ENCODE measurements at regions not wholly inside any gene's neighbourhood (a gene's known extent, or its start where the extent isn't known, plus 50 kb on each side); places are given as distances from the start of the nearest gene placed in this dataset.
A peak's percentile ranks its signal among the peaks of the same experiment; 100 is the strongest.

DNA sequence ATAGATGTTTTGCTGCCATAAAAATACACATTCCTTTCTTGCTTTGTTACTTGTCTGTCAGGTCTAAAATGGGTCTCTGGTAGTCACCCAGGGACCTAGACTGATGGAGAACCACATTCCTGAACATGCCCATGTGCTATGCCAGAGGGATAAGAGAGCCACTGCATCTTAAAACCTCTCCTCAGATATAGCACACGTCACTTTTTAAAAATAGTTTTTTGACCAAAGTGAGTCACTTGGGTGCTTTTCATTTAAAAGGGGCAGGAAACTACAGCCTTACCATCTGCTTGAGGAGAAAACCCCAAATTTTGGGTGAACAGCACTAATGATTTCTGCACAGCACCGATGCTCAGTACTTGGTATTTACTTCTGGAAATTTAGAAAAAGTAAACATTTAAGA lies 197.8 kb downstream of the OGFRL1 start:
- DNase-seq, result no peak

DNA sequence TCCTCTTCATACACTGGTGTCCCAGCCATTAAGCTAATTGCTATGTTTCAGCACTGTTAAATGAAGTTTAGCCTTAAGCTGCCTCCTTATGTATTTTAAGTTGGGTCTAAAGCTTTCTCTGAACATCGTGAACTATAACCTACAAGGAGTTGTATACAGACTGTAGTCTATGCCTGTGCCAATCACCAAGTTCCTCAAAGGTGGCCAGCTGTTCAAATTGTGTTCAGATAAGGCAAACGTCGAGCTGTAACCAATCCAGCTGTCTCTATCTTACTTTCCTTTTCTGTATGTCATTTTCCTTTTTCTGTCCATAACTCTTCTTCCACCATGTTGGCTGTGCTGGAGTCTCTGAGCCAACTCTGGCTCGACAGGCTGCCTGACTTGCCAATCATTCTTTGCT lies 199.6 kb downstream of the OGFRL1 start:
- DNase-seq, result no peak

DNA sequence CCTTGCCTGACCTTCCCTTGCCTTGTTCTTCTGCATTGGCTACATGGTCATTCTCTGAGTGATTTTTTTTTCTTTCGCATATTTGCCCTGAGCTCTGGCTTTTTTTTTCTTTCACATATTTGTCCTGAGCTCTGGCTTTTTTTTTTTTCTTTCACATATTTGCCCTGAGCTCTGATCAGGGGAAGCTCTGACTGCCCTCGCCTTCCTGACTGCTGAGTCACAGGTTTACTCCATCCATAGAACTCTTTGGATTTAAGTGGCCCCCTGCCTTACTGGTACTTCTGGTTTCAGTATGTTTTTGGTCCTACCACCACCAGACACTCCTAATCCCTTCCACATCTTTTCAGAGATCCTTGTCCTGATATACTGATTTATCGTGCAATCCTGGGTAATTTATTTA lies 201.1 kb downstream of the OGFRL1 start:
- no peak for DNase-seq

DNA sequence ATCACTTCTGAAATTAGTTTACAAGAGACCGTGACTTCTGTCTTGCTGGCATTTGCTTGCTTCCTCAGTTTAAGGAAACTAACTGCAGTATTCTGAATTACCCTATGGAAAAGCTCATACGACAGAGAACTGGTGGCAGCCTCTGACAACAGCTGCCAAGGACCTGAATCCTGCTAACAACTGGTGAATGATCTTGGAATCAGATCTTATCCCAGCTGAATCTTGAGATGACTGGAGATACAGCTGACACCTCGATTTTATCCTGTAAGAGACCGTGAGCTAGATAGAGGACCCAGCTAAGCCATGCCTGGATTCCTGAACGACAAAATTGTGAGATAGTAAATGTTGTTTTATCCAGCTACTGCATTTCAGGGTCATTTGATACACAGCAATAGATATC lies 202.3 kb downstream of the OGFRL1 start:
- no peak for DNase-seq

DNA sequence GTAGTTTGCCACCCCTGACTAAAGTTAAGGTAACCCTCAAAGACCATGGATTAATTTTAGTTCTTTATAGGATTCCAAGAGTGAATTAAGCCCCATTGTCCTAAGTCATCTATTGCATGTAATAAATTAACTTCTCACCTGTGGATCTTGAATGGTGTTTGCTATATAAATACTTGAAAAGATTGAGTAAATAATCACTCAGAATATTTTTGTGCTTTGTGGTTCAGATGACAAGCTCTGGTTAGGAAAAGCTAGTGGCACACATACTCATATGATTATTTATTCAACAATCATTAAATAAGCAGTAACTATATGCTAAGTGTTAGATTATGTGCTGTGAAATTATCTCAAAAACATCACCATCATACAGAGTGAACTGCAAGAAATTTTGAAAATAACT lies 203.2 kb downstream of the OGFRL1 start:
- no peak for DNase-seq

DNA sequence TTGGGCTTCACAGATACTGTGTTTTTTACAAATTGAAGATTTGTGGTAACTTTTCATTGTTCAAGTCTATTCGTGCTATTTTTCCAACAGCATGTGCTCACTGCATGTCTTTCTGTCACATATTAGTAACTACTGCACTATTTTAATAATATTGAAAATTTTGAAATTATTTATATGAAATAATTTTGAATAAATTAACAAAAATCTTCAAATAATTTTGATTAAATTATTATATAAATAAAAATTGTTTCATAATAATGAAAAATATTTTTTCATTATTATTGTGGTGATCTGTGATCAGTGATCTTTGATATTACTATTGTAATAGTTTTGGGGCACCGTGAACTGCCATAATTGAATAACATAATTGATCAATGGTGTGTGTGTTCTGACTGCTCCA lies 204.1 kb downstream of the OGFRL1 start:
- DNase-seq, result no peak

DNA sequence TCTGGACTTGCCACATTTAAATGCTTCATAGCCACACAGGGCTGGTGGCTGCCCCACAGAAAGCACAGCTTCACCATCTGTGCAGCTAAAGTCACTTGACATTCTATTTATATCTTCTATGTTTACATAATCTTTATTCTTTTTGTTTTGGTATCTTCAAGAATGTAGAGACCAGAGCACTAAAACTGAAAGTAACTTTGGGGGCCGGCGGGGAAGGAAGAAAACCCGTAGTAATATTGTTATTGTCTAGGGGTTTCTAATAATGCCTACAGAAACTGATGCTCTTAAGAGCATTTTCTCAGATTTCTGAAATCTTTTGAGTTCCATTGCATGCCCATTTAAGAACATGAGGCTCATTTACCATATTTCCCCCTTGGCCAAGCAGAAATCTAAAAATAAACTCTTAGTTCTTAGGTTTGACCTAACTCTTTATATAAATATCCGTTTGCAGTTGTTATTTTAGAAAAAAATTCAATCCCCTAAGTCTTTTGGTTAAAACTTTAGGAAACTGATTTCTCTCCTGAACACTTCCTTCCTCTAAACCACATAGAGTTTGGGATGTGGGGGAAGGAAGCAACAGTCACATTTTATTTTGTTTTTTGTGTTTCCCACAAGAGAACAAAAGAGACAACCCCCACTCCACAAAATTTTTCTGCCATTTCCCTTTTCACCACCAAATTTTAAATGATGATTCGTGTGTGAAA lies 207.6 kb downstream of the OGFRL1 start:
- no peak for DNase-seq

DNA sequence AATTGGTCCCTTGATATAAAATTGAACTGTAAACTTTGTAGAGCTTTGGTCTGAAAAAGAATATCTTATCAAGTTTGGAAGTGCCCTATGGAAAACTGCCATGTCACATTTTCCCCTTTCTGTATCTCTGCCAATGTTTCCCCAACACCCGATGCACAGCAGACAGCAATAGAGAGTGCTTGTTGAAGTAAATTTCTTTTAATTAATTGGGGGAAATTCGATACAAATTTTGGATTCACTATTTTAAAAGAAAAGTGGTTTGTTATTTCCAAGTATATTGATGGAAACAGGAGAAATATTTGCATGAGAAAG lies 208.1 kb downstream of the OGFRL1 start:
- no peak for DNase-seq

DNA sequence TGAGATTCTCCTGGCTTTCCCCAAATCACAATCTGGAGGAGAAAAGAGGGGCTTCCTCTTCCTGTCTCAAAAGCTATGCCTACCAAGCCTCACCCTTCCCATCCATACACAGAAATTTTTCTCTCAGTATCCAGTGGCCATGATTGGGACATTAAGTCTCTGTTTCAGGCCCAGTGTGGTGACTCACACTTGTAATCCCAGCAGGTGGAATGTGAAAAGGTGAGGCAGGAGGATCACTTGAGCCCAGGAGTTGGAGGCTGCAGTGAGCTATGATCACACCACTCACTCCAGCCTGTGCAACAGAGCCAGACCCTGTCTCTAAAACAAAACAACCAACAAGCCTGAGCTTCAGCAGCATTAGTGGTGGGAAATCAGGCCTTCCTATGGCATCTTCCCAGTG lies 210.0 kb downstream of the OGFRL1 start:
- DNase-seq, result no peak

DNA sequence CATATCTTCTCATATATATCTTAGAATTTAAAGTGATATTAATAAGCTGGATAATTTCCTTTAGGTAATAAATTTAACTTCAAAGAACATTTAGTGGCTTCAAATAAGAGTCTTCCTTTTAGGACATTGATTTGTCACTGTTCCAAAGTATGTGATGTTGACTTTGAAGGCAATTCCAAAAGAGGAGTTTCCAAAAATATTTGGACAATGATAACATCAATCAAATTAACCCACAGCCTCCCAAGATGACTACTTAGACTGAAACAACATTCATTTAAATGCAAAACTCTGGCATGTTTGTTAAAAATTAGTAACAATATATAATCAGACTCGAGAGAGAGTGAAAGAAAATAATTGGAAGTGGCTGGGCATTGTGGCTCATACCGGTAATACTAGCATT lies 211.1 kb downstream of the OGFRL1 start:
- no peak for DNase-seq

DNA sequence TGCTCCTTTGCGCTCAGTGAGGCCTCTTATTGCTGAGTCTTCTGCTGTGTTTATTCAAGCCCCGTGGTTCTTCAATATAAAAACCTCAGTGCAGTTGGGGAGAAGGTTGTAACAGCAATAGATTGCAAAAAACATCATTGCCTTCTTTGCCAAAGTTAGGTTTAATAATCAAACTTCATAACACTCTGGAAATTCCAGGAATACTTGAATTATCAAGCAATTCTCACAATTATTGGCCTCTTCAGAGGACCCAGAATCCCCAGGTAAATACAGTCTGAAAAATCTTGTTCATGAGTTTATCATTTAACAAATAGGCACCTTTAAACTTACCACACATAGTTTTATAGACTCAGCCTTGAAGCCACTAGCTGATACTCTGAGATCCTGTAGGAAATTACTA lies 213.6 kb downstream of the OGFRL1 start:
- no peak for DNase-seq

DNA sequence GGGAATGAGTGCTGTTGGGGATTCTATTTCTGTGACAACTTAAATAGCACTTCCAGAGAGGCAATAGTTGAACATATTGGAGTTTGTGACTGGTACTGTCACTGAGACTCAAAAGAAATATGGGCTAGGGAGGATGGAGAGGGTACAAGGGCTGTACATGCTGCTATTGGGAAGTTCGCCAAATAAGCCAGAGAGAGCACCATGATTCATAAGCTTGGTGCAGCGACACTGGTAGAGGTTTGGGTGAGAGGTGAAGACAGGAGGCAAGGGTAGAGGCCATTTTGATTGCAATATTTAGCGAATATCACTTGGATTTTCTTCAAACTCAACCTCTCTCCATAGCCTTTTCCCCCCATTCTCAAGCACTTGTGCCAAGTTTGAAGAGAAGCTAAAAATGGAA lies 214.3 kb downstream of the OGFRL1 start:
- no peak for DNase-seq

DNA sequence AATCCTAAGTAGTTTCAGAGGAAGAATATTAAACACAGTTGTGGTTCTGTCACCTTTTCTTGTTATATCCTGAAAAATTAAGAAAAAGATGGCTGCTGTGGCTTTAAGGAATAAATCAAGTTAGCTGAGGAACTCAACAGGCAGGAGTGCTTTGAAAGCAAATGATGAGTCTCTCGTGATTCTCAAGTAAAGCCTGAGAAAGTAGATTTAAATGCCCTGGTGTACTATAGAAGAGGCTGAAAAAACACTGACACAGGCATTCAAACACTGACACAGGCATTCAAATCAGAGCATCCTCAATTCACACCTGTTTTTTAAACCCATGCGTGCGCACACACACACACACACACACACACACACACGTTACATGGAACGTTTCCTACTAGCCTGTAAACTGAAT lies 218.6 kb downstream of the OGFRL1 start:
- DNase-seq, result no peak

DNA sequence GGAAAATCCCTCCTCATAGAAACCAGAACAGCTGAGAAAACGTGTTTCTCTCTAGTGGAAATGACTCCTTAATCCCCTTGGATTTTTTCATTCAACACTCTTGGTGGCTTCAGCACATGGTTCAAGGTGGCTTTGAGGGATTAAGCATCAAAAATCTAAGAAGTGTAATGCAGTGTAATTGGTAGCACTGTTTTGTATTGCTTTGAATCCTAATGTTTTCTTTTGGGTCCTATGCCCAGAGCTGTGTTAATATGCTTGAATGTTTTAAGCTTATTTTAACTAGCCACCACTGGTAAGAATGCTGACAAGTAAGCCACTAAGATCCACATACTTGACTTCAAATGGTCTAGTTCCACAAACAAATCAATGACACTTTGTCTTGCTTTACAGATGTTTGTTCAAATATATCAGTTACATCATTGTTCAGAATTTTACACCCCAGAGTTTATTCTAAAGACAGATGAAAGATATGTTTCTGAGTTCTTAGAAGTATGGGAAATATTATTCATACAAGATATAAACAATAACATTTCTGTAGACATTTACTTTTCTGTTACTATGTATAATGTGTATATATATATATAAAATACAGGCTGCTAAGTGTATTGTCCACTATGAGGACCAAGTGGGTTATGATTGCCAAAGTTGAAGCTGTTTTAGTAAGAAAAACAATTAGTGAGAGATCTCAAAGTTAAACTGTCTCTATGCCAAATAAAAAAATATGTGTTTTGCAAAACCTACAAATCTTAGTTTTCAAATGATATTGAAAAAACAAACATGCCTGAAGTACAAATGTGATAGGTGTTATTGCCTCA lies 220.8 kb downstream of the OGFRL1 start:
- no peak for DNase-seq

DNA sequence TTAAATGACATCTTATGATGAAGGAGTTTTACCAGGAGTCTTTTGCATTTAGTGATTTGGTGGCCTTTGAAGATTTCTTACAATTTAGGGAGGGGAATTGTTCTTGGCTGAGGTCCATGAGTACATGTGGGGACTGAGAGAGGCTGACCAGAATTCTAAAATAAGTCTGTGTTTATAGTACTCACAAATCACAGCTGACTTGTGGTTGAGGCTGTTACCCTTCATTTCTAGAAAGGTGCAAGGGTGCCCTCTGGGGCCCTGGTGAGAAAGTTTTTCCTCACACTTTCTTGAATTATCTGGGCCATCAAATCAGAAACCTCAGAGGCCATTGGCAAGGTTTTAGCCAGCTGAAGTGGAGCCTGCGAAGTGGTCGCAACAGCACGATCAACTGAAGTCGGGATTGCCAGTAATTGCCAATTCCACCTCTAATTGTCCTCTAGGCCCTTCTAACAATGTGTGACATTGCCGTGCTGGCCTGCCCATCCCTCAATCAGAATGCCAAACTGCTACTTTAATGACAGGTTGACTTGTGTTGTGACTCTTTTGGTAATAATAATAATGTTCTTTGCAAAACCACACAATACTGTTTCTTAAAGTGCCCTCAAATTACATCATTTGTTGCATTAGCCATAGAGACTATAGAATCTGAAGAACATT lies 221.6 kb downstream of the OGFRL1 start:
- peak; percentile 26 for DNase-seq

DNA sequence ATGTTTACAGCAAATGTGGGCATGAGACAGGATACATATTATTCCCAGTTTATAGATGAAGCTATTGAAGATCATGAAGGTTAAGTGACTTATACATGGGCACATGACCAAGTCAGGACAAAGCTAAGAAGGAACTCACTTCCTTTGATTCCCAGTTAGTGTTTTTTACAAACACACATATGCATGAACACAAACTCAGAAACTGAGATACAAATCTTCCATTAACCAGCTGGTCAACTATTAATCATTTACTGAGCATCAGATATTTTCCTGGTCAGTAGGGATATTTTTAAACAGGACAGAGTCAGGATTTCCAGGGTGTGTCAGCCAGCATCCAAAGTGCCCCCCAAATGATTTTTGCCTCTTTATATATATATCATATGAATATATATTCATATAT lies 222.2 kb downstream of the OGFRL1 start:
- no peak for DNase-seq

DNA sequence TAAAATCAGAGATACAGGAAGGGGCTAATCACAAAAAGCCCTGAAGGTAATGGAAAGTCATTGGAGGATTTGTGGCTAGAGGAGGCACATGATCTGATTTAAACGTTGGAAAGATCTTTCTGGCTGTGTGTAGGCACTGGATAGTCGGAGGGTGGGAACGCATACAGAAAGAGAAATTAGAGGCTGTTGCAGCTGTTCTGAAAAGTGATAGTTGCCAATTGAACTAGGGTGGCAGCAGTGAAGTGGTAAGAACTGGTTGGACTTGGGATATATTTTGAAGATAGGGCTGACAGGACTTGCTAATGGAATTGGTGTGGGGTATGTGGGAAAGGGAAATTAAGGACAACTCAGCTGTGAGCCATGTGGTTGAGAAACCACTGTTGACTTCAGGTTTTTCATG lies 223.6 kb downstream of the OGFRL1 start:
- no peak for DNase-seq

DNA sequence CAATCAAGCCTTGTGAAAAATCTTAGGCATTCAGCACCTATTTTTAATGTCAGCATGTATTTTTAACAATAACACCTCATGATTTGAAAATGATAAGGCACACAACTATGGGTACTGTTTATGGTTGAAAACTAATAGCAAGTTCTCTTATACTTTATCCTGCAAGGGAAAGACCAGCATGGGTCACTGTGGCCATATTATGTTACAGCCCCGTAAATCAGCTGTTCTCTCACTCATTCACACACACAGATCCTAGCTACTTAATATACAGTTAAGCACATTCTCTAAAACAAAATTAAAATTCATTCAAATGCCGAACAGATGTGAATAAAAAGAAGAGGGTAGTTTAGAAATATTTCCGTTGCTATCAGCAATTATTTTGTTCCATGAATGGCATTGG lies 224.4 kb downstream of the OGFRL1 start:
- no peak for DNase-seq

DNA sequence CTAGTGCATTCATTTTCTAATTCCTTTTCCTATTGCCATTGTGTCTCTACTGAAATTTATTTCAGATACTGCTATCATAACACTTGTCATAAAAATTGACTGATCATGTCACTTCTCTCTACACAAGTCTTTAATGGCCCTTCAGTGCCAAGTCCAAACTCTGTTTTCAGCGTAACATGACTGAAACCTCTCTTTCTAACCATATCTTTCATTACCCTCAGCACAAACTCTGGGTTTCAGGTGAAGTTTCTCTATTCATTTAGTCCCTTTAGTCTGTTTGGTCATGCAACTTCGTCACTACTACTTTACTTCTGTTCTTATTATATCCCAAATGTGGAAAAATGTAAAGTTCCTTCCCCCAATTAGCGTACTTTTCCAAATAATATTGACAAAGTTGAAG lies 234.9 kb downstream of the OGFRL1 start:
- no peak for DNase-seq

DNA sequence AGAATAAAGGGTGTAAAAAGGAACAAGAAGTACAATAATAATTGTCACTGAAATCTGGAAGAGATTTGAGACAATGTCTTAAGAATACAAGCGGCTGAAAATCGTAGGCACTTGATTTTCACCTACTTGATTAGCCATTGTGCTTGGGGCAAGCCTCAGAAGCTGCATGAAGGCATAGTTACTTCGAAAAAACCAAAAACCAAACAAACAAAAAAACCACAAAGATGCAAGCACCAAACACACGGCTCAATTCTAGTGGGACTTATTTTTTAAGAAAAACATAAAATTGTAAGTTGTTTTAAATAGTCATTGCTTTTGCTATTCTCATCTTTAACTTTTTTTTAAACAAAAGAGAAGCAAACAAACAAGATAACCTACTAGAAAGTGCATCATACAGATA lies 235.6 kb downstream of the OGFRL1 start:
- DNase-seq, result no peak

DNA sequence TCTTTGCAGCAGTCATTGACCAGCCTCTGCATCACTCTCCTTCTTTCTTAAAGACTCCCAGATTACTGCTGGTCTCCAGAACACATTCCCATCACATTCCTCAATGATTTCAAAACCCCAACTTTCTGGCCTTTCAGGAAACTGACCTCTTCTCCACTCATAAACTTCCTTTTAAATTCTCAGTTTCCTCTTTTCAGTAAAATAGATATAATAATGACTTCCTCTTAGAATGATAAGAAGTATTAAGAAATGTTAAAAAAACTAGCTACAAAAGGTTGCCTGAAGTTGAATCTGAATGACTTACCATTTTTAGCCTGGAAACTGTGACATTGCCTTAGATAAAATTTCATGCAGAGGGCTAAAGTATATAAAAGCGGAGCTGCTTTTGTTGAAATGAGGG lies 239.3 kb downstream of the OGFRL1 start:
- no peak for DNase-seq

DNA sequence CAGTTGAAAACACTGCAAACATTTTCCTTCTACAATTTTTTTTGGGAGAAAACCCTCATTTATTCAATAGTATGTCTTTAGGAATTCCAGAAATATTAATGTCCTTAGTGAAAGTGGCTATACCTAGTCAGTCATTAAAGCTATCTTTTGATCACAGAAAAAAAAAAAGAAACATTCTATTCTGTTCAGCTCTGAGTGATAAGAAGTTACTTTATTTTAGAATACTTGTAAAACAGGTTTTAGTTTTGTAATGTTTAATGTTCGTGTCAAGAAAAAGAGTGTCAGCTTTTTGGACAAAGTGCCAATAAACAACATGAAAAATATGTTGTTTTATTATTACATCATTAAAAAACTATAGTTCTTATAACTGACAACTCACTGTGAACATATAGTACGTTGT lies 240.4 kb downstream of the OGFRL1 start:
- DNase-seq, result no peak

DNA sequence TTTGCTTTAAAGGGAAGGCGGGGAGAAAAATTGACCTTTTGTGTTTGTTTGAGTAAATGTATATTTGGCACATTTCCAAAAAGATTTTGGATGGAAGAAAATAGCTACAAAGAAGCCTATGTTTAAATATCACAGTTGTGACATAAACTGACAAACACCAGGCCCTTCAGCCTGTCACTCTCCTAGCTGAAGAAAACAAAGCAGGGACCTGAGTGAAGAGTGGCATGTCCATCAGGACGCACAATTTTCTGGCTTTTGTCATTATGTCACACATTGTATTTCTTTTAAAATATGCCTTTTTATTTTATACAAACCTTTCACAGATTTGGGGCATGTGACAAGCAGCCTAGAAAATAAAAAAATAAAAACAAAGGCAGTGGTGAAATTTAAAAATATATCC lies 241.2 kb downstream of the OGFRL1 start:
- no peak for DNase-seq

DNA sequence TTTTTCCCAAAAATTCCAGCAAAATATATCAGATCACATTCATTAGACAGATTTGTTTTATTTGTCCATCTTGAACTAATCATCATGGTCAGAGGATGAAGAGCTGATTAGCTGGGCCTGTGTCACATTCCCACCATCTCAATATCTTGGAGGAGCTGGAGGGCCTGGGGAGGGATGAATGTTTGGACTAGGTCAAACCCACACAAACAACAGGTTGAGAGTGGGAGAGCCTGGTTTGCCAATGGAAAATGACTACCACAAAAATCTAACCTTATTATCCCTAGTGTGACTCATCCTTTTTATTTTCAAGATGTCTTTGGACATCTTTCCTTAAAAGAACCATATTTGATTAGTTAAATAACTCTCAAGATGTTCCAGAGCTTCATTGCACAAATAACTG lies 242.4 kb downstream of the OGFRL1 start:
- no peak for DNase-seq

DNA sequence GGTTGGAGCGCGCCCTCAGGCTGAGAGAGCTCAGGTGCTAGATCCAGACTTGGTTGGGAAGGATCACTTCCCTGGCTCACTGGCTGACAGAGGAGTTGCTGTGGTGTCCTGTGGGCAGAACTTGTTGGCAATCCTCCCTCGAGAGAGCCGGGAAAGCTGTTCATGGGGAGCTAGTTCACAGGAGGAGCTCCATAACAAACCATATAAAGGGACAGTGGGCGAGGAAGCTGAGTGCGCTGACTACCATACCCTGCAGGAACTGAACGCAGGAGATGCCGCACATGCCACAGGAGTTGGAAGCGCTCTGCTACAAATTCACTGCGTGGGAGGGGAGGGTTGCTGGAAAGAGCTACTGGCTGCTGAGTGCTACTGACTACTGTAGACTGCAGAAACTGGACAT lies 243.2 kb downstream of the OGFRL1 start:
- DNase-seq, result no peak
